Upper lobe of left lung (tissue), 6 donors: ENCODE measurements at regions not wholly inside any gene's neighbourhood (a gene's known extent, or its start where the extent isn't known, plus 50 kb on each side); places are given as distances from the start of the nearest gene placed in this dataset.

ENCODE experiments used
- ATAC-seq, 2 donors: fragments of 200-7000 bp; cut with Tn5 transposase; one replicate each; pipeline ENCODE4 v1.9.1; 2022; ENCODE audit warnings: mild to moderate bottlenecking in 2 of 2, moderate library complexity in 2 of 2; ENCODE audit not compliant: low FRiP score in 2 of 2
- DNase-seq, 2 donors: peaks; one replicate each; pipeline ENCODE4 v3.0.0-alpha.2; 2019 to 2020
- H3K27ac ChIP-seq, 4 donors: fragments of 200-600 bp; sonication (generic); one replicate each; pipeline ENCODE4 v1.5.1; 2016 to 2019
- H3K27me3 ChIP-seq, 4 donors: fragments of 200-600 bp; sonication (generic); one replicate each; pipeline ENCODE4 v1.5.1; 2017 to 2019
- H3K36me3 ChIP-seq, 4 donors: fragments of 200-600 bp; sonication (generic); one replicate each; pipeline ENCODE4 v1.5.1; 2016 to 2019
- H3K4me1 ChIP-seq, 4 donors: fragments of 200-600 bp; sonication (generic); one replicate each; pipeline ENCODE4 v1.5.1; 2018 to 2019
- H3K4me3 ChIP-seq, 4 donors: fragments of 200-600 bp; sonication (generic); one replicate each; pipeline ENCODE4 v1.5.1; 2017 to 2019; ENCODE audit warnings: mild to moderate bottlenecking in 2 of 4, moderate library complexity in 1 of 4
- H3K9me3 ChIP-seq, 4 donors: fragments of 200-600 bp; sonication (generic); one replicate each; pipeline ENCODE4 v1.5.1; 2018 to 2019
- CTCF ChIP-seq, 6 experiments: fragments of 450-650 bp in 4 of 6; fragments of 200-600 bp in 2 of 6; sonication (generic) in 2 of 6; IDR thresholded peaks; one replicate each; pipeline ENCODE4 v1.5.1; 2016 to 2019; ENCODE audit warnings: antibody characterized with exemption in 6 of 6
- EP300 ChIP-seq, 4 donors: sonication (generic); formaldehyde crosslinking; IDR thresholded peaks; one replicate each; pipeline ENCODE4 v1.5.1; 2017; ENCODE audit warnings: antibody characterized with exemption in 4 of 4, control low read depth in 2 of 4
- POLR2A ChIP-seq, 4 donors: fragments of 450-650 bp; IDR thresholded peaks; one replicate each; pipeline ENCODE4 v1.5.1; 2016 to 2017; ENCODE audit warnings: antibody characterized with exemption in 4 of 4, mild to moderate bottlenecking in 2 of 4
- POLR2AphosphoS5 ChIP-seq, 2 donors: sonication (generic); formaldehyde crosslinking; IDR thresholded peaks; one replicate each; pipeline ENCODE4 v1.5.1; 2017; ENCODE audit warnings: antibody characterized with exemption in 2 of 2
- WGBS, 2 donors: methylation state at CpG; one replicate each; pipeline ENCODE4 v1.1.5; 2017 to 2018; 5-methylcytosine and 5-hydroxymethylcytosine counted together
- donor health status: DM: no; HTN: no; CAD: no; lungs with moderate emphysema.
- donor health status: DM: no; HTN: yes; CAD: no; lungs with severe emphysema.

DNA sequence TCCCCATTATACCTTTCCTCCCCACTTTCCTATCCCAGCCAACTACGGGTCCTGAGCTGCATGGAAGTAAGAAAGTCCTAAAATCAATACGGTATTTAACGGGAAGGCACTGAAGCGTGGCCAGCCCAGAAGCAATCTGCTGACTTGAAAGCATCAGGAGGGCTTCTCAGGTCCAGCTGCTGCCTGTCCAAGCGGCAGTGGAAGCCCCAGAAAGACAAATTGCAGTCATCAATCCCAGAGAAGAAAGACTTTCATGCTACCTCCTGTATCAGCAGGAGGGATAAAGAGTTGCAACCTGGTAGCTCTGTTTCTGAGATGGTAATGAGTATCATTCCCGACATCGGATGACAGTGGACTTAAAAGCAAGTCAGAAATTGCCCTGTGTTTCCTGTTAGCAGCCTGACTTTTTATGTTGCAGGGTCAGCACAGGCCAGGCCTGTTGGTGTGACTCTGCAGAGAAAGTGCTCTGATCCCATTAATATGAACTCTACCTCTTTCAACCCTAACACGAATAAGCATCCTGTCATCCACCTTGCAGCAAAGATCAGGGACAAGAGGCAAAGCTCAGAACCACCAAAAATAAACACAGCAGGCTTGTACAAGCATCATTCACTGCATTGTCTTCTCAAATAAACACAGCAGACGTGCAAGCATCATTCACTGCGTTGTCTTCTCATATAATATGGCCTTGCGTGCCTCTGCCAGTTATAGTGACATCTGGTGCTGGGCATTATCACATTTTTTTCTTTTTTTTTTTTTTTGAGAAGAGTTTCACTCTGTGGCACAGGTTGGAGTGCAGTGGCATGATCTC lies 358.6 kb upstream of the CDH11 start:
- no peak for TF ChIP-seq POLR2AphosphoS5 (IDR thresholded peaks at IDR 0.05)
- ATAC-seq (no peak), DNase-seq (no peak)
- 70 to 71% methylated on average over 11 of the region's 11 CpGs for WGBS, 2 donors
- H3K4me1 ChIP-seq: no peaks in the 10 kb centered on the region
- no peaks in the 10 kb centered on the region for H3K9me3 ChIP-seq
- H3K27ac ChIP-seq: no peak overlapping the region
- no peaks in the 10 kb centered on the region for H3K36me3 ChIP-seq
- no peak overlapping the region for H3K4me3 ChIP-seq
- H3K27me3 ChIP-seq: no peaks in the 10 kb centered on the region

DNA sequence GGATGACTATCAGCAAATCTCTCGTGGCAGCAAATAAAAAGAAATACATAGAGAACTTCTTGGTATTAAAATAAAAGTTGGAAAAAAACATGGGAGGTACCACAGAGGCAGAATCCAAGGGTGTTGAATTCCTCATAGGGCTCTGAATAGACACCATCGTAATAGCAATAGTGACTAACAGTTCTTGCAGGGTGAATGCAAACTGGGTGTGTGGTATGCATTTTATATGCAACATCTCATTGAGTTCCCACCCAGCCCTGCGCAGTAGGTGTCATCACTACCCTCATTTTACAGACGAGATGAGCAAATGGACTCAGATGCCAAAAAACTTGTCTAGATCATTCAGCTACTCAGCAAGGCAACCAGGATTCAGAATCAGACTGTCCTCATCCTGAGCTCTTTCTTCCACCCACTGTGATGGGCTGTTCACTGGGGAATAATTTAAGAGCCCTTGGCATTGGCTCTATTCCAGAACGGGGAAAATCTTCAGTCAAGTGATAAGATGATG lies 354.6 kb upstream of the CDH11 start:
- H3K36me3 ChIP-seq: no peaks in the 10 kb centered on the region
- 85% methylated on average over 5 of the region's 5 CpGs for WGBS, 2 donors
- H3K27ac ChIP-seq: no peak overlapping the region
- no peak for DNase-seq
- H3K9me3 ChIP-seq: no peaks in the 10 kb centered on the region
- H3K4me1 ChIP-seq: no peaks in the 10 kb centered on the region
- ATAC-seq: no peak
- H3K4me3 ChIP-seq: no peak overlapping the region
- no peaks in the 10 kb centered on the region for H3K27me3 ChIP-seq
- TF ChIP-seq EP300 (IDR thresholded peaks at IDR 0.05) (no peak), POLR2A (IDR thresholded peaks at IDR 0.05) (no peak), CTCF (IDR thresholded peaks at IDR 0.05) (no peak), POLR2AphosphoS5 (IDR thresholded peaks at IDR 0.05) (no peak)

DNA sequence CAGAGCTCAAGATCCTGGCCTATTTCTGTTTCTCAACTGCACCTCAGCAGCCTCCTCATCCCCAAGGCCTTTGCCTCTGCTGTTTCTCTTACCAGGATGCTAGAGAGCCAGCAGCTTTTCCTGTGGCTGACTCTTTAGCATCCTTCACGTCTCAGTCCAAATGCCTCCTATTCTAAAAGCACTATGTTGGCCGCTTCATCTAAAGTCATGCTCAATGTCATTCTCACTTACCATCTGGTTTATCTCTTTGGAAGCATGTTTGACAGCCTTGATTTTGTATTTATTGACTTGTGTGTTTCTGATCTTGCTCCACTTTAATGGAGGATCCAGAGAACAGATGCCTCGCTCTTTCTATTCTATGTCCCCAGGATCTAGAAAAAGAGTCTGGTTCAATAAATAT lies 351.8 kb upstream of the CDH11 start:
- H3K27ac ChIP-seq: no peak overlapping the region
- ATAC-seq: no peak
- no peak for DNase-seq
- no peaks in the 10 kb centered on the region for H3K4me1 ChIP-seq
- H3K27me3 ChIP-seq: no peaks in the 10 kb centered on the region
- 77 to 88% methylated on average over 3 of the region's 3 CpGs for WGBS, 2 donors
- TF ChIP-seq CTCF (IDR thresholded peaks at IDR 0.05): no peak
- no peak for TF ChIP-seq POLR2AphosphoS5 (IDR thresholded peaks at IDR 0.05)
- no peak for TF ChIP-seq EP300 (IDR thresholded peaks at IDR 0.05)
- TF ChIP-seq POLR2A (IDR thresholded peaks at IDR 0.05): no peak
- no peaks in the 10 kb centered on the region for H3K9me3 ChIP-seq
- H3K4me3 ChIP-seq: no peak overlapping the region
- no peaks in the 10 kb centered on the region for H3K36me3 ChIP-seq

- no peaks in the 10 kb centered on the region for H3K4me1 ChIP-seq
- no peaks in the 10 kb centered on the region for H3K9me3 ChIP-seq
- H3K27ac ChIP-seq: no peak overlapping the region
- ATAC-seq: no peak
- H3K27me3 ChIP-seq: no peaks in the 10 kb centered on the region
- DNase-seq: no peak
- TF ChIP-seq EP300 (IDR thresholded peaks at IDR 0.05) (no peak), CTCF (IDR thresholded peaks at IDR 0.05) (no peak), POLR2AphosphoS5 (IDR thresholded peaks at IDR 0.05) (no peak), POLR2A (IDR thresholded peaks at IDR 0.05) (no peak)
- WGBS, 2 donors: 75 to 89% methylated on average over 2 of the region's 2 CpGs
- no peak overlapping the region for H3K4me3 ChIP-seq
- H3K36me3 ChIP-seq: no peaks in the 10 kb centered on the region
These were observed 347.3 kb upstream of the CDH11 start for GRCh38 chr16:65469116-65469515.

DNA sequence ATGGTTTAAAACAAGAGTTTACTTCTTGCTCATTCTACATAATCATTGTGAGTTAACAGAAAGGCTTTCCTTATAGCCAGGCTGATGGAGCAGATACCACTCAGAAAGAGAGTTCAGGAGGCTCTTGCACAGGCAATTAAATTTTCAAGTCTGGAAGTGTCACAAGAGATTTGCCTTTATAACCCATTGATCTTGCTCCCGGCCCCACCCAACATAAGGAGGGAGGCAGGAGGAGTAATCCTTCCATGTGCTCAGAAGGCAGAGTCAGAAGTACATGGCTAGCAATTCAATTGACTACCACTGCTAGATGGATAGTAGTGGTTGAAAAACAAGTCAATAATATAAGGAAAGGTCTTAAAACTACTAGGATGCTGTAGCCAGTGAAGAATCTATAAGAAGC lies 346.3 kb upstream of the CDH11 start:
- Histone ChIP-seq H3K4me1 (no peaks in the 10 kb centered on the region), H3K9me3 (no peaks in the 10 kb centered on the region), H3K36me3 (no peaks in the 10 kb centered on the region), H3K27ac (no peak overlapping the region), H3K4me3 (no peak overlapping the region), H3K27me3 (no peaks in the 10 kb centered on the region)
- TF ChIP-seq CTCF (IDR thresholded peaks at IDR 0.05): no peak
- TF ChIP-seq EP300 (IDR thresholded peaks at IDR 0.05): no peak
- no peak for TF ChIP-seq POLR2AphosphoS5 (IDR thresholded peaks at IDR 0.05)
- no peak for TF ChIP-seq POLR2A (IDR thresholded peaks at IDR 0.05)
- ATAC-seq: no peak
- DNase-seq: no peak
- 90 to 92% methylated on average over 1 of the region's 1 CpG for WGBS, 2 donors
